GM12891 (cell line): ENCODE measurements at regions not wholly inside any gene's neighbourhood (a gene's known extent, or its start where the extent isn't known, plus 50 kb on each side); places are given as distances from the start of the nearest gene placed in this dataset.

Experiments used
- POLR2A ChIP-seq: IDR thresholded peaks from 2 replicates; pipeline ENCODE4 v1.6.1; 2011; ENCODE audit warnings: low read depth, low read length, control low read depth
- POLR2AphosphoS5 ChIP-seq: IDR thresholded peaks from 2 replicates; pipeline ENCODE4 v1.6.1; 2011; ENCODE audit warnings: low read depth, low read length, control low read depth
- TAF1 ChIP-seq: IDR thresholded peaks from 2 replicates; pipeline ENCODE4 v1.6.1; 2011; ENCODE audit warnings: low read depth, low read length, control low read depth

DNA sequence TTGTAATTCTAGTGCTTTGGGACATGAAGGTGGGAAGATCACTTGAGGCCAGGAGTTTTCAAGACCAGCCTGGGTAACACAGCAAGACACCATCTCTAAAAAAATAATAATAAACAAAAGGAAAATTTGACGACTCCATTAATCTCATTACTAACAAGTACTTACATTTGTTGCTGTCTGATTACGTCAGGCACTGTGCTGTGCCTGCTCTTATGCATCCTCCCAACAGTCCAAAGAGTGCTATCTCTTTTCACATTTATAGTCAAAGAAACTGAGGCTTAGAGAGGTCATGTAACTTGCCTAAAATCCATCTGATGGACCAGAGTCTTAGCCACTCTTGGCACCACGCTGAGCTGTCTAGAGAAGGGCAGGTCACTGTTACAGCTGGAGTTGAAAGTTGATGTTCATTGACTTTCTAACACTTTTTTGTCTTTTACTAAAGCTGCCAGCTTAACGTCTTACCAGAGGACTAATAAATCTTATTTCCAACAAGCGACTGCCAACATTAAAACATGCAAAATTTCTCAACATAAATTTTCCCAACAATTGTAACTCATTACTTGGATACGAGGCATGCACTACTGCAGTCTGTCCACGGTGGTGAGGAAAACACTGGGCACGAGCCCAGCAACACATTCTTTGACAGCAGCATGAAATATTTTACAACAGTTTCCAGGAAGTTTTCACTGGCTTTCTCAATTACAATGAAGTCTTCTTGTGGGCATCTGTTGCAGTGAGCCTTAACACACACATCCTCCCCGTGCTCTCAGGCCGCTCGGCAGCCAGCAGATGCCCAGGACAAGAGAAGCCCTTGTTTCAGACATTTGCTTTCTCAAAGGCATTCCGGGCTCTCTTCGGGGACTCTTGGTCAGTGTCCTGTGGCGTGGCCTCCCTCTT lies 262.9 kb upstream of the PROX1 start:
- TF ChIP-seq POLR2A (no peak), TAF1 (no peak), POLR2AphosphoS5 (no peak)
